ENCODE measurements at regions not wholly inside any gene's neighbourhood (a gene's known extent, or its start where the extent isn't known, plus 50 kb on each side); places are given as distances from the start of the nearest gene placed in this dataset.

- H3K4me3 ChIP-seq (replicated peaks in 1 of 2; ENCODE audit: low read depth in 2 of 2, low read length in 2 of 2), result no peak overlapping the region
- DNase-seq (ENCODE audit: low read depth in 2 of 2), result no peak
- TF ChIP-seq CTCF (IDR thresholded peaks at IDR 0.05; ENCODE audit: low read depth, low read length), result no peak
Measured at GRCh38 chr15:73001840-73002239, 50.4 kb upstream of the NEO1 start.

- TF ChIP-seq CTCF (IDR thresholded peaks at IDR 0.05; ENCODE audit: low read depth, low read length), result no peak
- no peak overlapping the region for H3K4me3 ChIP-seq (replicated peaks in 1 of 2; ENCODE audit: low read depth in 2 of 2, low read length in 2 of 2)
- DNase-seq (ENCODE audit: low read depth in 2 of 2), result no peak
Measured at GRCh38 chr15:73000293-73000692, 52.0 kb upstream of the NEO1 start.

GRCh38 chr15:72999586-72999985, 52.7 kb upstream of the NEO1 start:
- no peak overlapping the region for H3K4me3 ChIP-seq (replicated peaks in 1 of 2; ENCODE audit: low read depth in 2 of 2, low read length in 2 of 2)
- TF ChIP-seq CTCF (IDR thresholded peaks at IDR 0.05; ENCODE audit: low read depth, low read length), result no peak
- DNase-seq (ENCODE audit: low read depth in 2 of 2), result no peak

GRCh38 chr15:72998681-72999466, 53.4 kb upstream of the NEO1 start:
- no peak overlapping the region for H3K4me3 ChIP-seq (replicated peaks in 1 of 2; ENCODE audit: low read depth in 2 of 2, low read length in 2 of 2)
- no peak for DNase-seq (ENCODE audit: low read depth in 2 of 2)
- TF ChIP-seq CTCF (IDR thresholded peaks at IDR 0.05; ENCODE audit: low read depth, low read length), result no peak

- TF ChIP-seq CTCF (IDR thresholded peaks at IDR 0.05; ENCODE audit: low read depth, low read length), result no peak
- no peak for DNase-seq (ENCODE audit: low read depth in 2 of 2)
- H3K4me3 ChIP-seq (replicated peaks in 1 of 2; ENCODE audit: low read depth in 2 of 2, low read length in 2 of 2), result no peak overlapping the region
Measured at GRCh38 chr15:72998226-72998625, 54.0 kb upstream of the NEO1 start.

- no peak for TF ChIP-seq CTCF (IDR thresholded peaks at IDR 0.05; ENCODE audit: low read depth, low read length)
- no peak for DNase-seq (ENCODE audit: low read depth in 2 of 2)
Measured at GRCh38 chr15:72995849-72996248, 56.4 kb upstream of the NEO1 start.

More at GRCh38 chr15:72995849-72996248, 56.4 kb upstream of the NEO1 start:
- no peak overlapping the region for H3K4me3 ChIP-seq (replicated peaks in 1 of 2; ENCODE audit: low read depth in 2 of 2, low read length in 2 of 2)
